HEK293T (cell line): ENCODE measurements at regions not wholly inside any gene's neighbourhood (a gene's known extent, or its start where the extent isn't known, plus 50 kb on each side); places are given as distances from the start of the nearest gene placed in this dataset.

Experiments
- CTCF ChIA-PET: fragments of 350-600 bp; formaldehyde crosslinking; extraction: SDS; loops from one replicate; lab custom pipeline; 2021; ENCODE audit warnings: antibody characterized with exemption, inconsistent platforms; lab: Yijun Ruan, JAX
- POLR2A ChIA-PET: fragments of 350-600 bp; formaldehyde crosslinking; extraction: SDS; loops from one replicate; lab custom pipeline; 2020; ENCODE audit warnings: antibody characterized with exemption, inconsistent platforms; lab: Yijun Ruan, JAX
- DNase-seq: peaks from one replicate; pipeline ENCODE4 v3.0.0; 2012; ENCODE audit warnings: mixed read lengths; ENCODE audit errors: extremely low spot score
- ARNT ChIP-seq: fragments of 450-650 bp; IDR thresholded peaks from 2 replicates; pipeline ENCODE4 v1.6.1; 2017; ENCODE audit warnings: mild to moderate bottlenecking
- BHLHE40 ChIP-seq: fragments of 450-650 bp; IDR thresholded peaks from 2 replicates; pipeline ENCODE4 v1.6.1; 2016; ENCODE audit warnings: mild to moderate bottlenecking, moderate library complexity, borderline replicate concordance
- CTBP1 ChIP-seq: fragments of 450-650 bp; IDR thresholded peaks from 2 replicates; pipeline ENCODE4 v1.6.1; 2016; ENCODE audit warnings: borderline replicate concordance
- ELF4 ChIP-seq: fragments of 450-650 bp; IDR thresholded peaks from 2 replicates; pipeline ENCODE4 v1.6.1; 2017; ENCODE audit warnings: antibody characterized with exemption
- FOXA1 ChIP-seq: fragments of 450-650 bp; IDR thresholded peaks from 2 replicates; pipeline ENCODE4 v1.6.1; 2016; ENCODE audit warnings: mild to moderate bottlenecking
- FOXK2 ChIP-seq: fragments of 450-650 bp; IDR thresholded peaks from 2 replicates; pipeline ENCODE4 v1.6.1; 2016; ENCODE audit warnings: mild to moderate bottlenecking
- FOXM1 ChIP-seq: fragments of 450-650 bp; IDR thresholded peaks from 2 replicates; pipeline ENCODE4 v1.6.1; 2017; ENCODE audit warnings: mild to moderate bottlenecking, borderline replicate concordance
- HDGF ChIP-seq: fragments of 450-650 bp; IDR thresholded peaks from 2 replicates; pipeline ENCODE4 v1.6.1; 2017; ENCODE audit warnings: antibody characterized with exemption, borderline replicate concordance
- L3MBTL2 ChIP-seq: fragments of 450-650 bp; conservative IDR thresholded peaks from 2 replicates; pipeline ENCODE4 v1.6.1; 2016; ENCODE audit warnings: mild to moderate bottlenecking
- LEF1 ChIP-seq: fragments of 450-650 bp; IDR thresholded peaks from 2 replicates; pipeline ENCODE4 v1.6.1; 2017; ENCODE audit warnings: mild to moderate bottlenecking, borderline replicate concordance
- NFRKB ChIP-seq: fragments of 450-650 bp; IDR thresholded peaks from 2 replicates; pipeline ENCODE4 v1.6.1; 2016; ENCODE audit warnings: mild to moderate bottlenecking, moderate library complexity
- SP1 ChIP-seq: fragments of 450-650 bp; IDR thresholded peaks from 2 replicates; pipeline ENCODE4 v1.6.1; 2017
- SUZ12 ChIP-seq: fragments of 450-650 bp; IDR thresholded peaks from 2 replicates; pipeline ENCODE4 v1.6.1; 2016; ENCODE audit warnings: mild to moderate bottlenecking
- TARDBP ChIP-seq: fragments of 450-650 bp; IDR thresholded peaks from 2 replicates; pipeline ENCODE4 v1.6.1; 2016
- ZNF384 ChIP-seq: fragments of 450-650 bp; IDR thresholded peaks from 2 replicates; pipeline ENCODE4 v1.6.1; 2016
- TF ChIP-seq, protein P1 (sequence below): fragments of 450-650 bp; IDR thresholded peaks from 2 replicates; pipeline ENCODE4 v1.6.1; 2016

DNA sequence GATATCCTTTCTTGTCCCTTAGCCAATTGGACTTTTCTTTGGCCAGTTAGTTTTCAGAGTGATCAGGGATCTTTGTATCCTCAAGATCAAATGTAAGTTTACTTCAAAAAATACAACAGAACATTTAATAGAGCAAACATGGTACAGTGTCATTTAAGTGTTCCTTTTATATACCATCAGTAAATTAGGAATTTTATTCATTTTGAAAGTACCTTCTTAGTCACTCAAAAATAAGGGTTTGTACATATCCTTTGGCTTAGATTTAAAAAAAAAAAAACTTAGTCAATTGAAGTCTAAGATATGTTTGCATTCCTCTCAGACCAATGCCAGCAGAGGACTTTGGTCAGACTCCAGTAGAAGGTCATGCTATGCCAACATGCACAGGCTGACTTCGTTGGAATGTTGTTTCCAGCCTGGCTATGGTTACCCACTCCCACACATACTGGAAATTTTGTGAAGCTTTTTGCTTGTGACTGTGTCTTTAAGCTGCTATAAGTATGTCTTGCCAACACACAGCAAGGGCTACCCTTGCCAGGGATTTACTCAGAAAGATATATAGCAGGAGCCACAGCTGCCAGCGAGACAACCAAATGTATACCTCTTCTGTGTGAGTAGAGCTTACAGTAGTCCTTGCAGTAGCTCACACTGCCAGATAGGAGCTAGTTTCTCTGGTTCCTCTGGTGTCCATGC, 81.5 kb upstream of the LRIF1 start:
- DNase-seq: no peak
- TF ChIP-seq L3MBTL2: no peak
- TF ChIP-seq ARNT: no peak
- TF ChIP-seq ZNF384: no peak
- no peak for TF ChIP-seq FOXK2
- no peak for TF ChIP-seq ELF4
- no peak for TF ChIP-seq SUZ12
- TF ChIP-seq TARDBP: no peak
- TF ChIP-seq FOXM1: no peak
- TF ChIP-seq BHLHE40: no peak
- TF ChIP-seq FOXA1: no peak
- no peak for TF ChIP-seq CTBP1
- TF ChIP-seq NFRKB: no peak
- CTCF ChIA-PET: no interaction called here
- POLR2A ChIA-PET: no interaction called here

- CTCF ChIA-PET: no interaction called here
- no peak for TF ChIP-seq BHLHE40
- TF ChIP-seq L3MBTL2: no peak
- TF ChIP-seq ZNF384: no peak
- TF ChIP-seq HDGF: no peak
- TF ChIP-seq, protein P1, sequence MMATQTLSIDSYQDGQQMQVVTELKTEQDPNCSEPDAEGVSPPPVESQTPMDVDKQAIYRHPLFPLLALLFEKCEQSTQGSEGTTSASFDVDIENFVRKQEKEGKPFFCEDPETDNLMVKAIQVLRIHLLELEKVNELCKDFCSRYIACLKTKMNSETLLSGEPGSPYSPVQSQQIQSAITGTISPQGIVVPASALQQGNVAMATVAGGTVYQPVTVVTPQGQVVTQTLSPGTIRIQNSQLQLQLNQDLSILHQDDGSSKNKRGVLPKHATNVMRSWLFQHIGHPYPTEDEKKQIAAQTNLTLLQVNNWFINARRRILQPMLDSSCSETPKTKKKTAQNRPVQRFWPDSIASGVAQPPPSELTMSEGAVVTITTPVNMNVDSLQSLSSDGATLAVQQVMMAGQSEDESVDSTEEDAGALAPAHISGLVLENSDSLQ: 0 out of 2 replicates have a peak, but pooled peaks have one; percentile 1
- no peak for TF ChIP-seq LEF1
- DNase-seq: peak; percentile 43
- POLR2A ChIA-PET: no interaction called here
Measured at GRCh38 chr1:111032295-111032897, 68.7 kb upstream of the LRIF1 start.

- ChIA-PET CTCF (interaction anchor here (0.6 to 1.1 kb wide), 9 partner anchors 10 to 251 kb away, joined by 3 to 9 read pairs (median 4); no protein-coding TSS in a partner anchor), POLR2A (no interaction called here)
- DNase-seq: peak; percentile 46
- TF ChIP-seq BHLHE40: no peak
- peak; percentile 60; the same call in 1 of the 2 replicates for TF ChIP-seq FOXK2
- TF ChIP-seq NFRKB: no peak
Measured at GRCh38 chr1:111030590-111030989, 66.9 kb upstream of the LRIF1 start.

- no peak for TF ChIP-seq CTBP1
- TF ChIP-seq, protein P1: no peak
- POLR2A ChIA-PET: no interaction called here
- CTCF ChIA-PET: no interaction called here
- no peak for DNase-seq
Measured at GRCh38 chr1:111025109-111025508, 61.4 kb upstream of the LRIF1 start.

GRCh38 chr1:111015222-111015621, 51.5 kb upstream of the LRIF1 start:
- no peak for DNase-seq
- CTCF ChIA-PET: interaction anchor here (1.6 kb wide), 1 partner anchor 15 kb away, joined by 5 read pairs; no protein-coding TSS in a partner anchor

More at GRCh38 chr1:111015222-111015621, 51.5 kb upstream of the LRIF1 start:
- POLR2A ChIA-PET: no interaction called here
- no peak for TF ChIP-seq ELF4
- no peak for TF ChIP-seq SP1
- TF ChIP-seq FOXK2: no peak
- no peak for TF ChIP-seq CTBP1
- TF ChIP-seq, protein P1: no peak
- no peak for TF ChIP-seq L3MBTL2
- TF ChIP-seq BHLHE40: no peak
- TF ChIP-seq SUZ12: no peak
- no peak for TF ChIP-seq TARDBP
- TF ChIP-seq ARNT: no peak
- TF ChIP-seq FOXM1: no peak
- no peak for TF ChIP-seq FOXA1
- no peak for TF ChIP-seq ZNF384
- no peak for TF ChIP-seq NFRKB
- no peak for TF ChIP-seq HDGF
- TF ChIP-seq LEF1: no peak
